Liver (tissue), 8 donors: ENCODE measurements at regions not wholly inside any gene's neighbourhood (a gene's known extent, or its start where the extent isn't known, plus 50 kb on each side); places are given as distances from the start of the nearest gene placed in this dataset.

Source experiments
- DNase-seq: peaks from one replicate; pipeline ENCODE4 v3.0.0-alpha.2; 2017; ENCODE audit warnings: low spot score
- H3K27ac ChIP-seq, 2 donors: one replicate each; pipeline ENCODE4 v1.7.0; 2013; ENCODE audit warnings: inconsistent platforms in 2 of 2, low read length in 2 of 2, control low read depth in 1 of 2, low read depth in 1 of 2, mild to moderate bottlenecking in 1 of 2
- H3K27me3 ChIP-seq, 4 donors: one replicate each; pipeline versions ENCODE4 v1.6.1 to v1.7.0; 2013; ENCODE audit warnings: low read length in 3 of 4, inconsistent platforms in 1 of 4, mild to moderate bottlenecking in 1 of 4, moderate library complexity in 1 of 4; ENCODE audit not compliant: control insufficient read depth in 4 of 4, insufficient read depth in 4 of 4
- H3K36me3 ChIP-seq, 4 donors: one replicate each; pipeline versions ENCODE4 v1.6.1 to v1.7.0; 2013; ENCODE audit warnings: low read length in 3 of 4, mild to moderate bottlenecking in 3 of 4, low read depth in 1 of 4, moderate library complexity in 1 of 4; ENCODE audit not compliant: control insufficient read depth in 4 of 4, insufficient read depth in 3 of 4
- H3K4me1 ChIP-seq, 4 donors: one replicate each; pipeline versions ENCODE4 v1.6.1 to v1.7.0; 2013; ENCODE audit warnings: low read length in 3 of 4, mild to moderate bottlenecking in 3 of 4, moderate library complexity in 1 of 4; ENCODE audit not compliant: control insufficient read depth in 4 of 4, insufficient read depth in 4 of 4
- H3K4me3 ChIP-seq, 3 donors: one replicate each; pipeline versions ENCODE4 v1.6.1 to v1.7.0; 2013; ENCODE audit warnings: low read length in 3 of 3, control low read depth in 1 of 3, low read depth in 1 of 3, mild to moderate bottlenecking in 1 of 3
- H3K9ac ChIP-seq, 2 donors: one replicate each; pipeline ENCODE4 v1.7.0; 2013; ENCODE audit warnings: low read length in 2 of 2, mild to moderate bottlenecking in 2 of 2, moderate library complexity in 2 of 2, control low read depth in 1 of 2, low read depth in 1 of 2
- H3K9me3 ChIP-seq, 4 donors: one replicate each; pipeline versions ENCODE4 v1.6.1 to v1.7.0; 2013; ENCODE audit warnings: low read length in 3 of 4; ENCODE audit not compliant: control insufficient read depth in 4 of 4
- ATF3 ChIP-seq: IDR thresholded peaks from 2 replicates; pipeline ENCODE4 v1.6.1; 2016; ENCODE audit warnings: antibody characterized with exemption
- CTCF ChIP-seq: fragments of 150-350 bp; IDR thresholded peaks from 2 replicates; pipeline ENCODE4 v1.5.1; 2017; ENCODE audit warnings: improper control_type of control experiment, low read depth, low read length; ENCODE audit not compliant: missing input control
- EGR1 ChIP-seq, 2 donors: IDR thresholded peaks; 2 replicates each; pipeline ENCODE4 v1.6.1; 2016 to 2018; ENCODE audit warnings: antibody characterized with exemption in 2 of 2, low read depth in 2 of 2
- FOXA1 ChIP-seq: IDR thresholded peaks from 2 replicates; pipeline ENCODE4 v1.6.1; 2016; ENCODE audit warnings: antibody characterized with exemption
- FOXA2 ChIP-seq: IDR thresholded peaks from 2 replicates; pipeline ENCODE4 v1.6.1; 2016; ENCODE audit warnings: antibody characterized with exemption
- GABPA ChIP-seq, 2 donors: IDR thresholded peaks in 1 of 2; conservative IDR thresholded peaks in 1 of 2; 2 replicates each; pipeline ENCODE4 v1.6.1; 2016; ENCODE audit warnings: antibody characterized with exemption in 2 of 2, mild to moderate bottlenecking in 1 of 2, moderate library complexity in 1 of 2
- JUND ChIP-seq, 2 donors: IDR thresholded peaks; 2 replicates each; pipeline ENCODE4 v1.6.1; 2016; ENCODE audit warnings: antibody characterized with exemption in 2 of 2
- RAD21 ChIP-seq, 2 donors: IDR thresholded peaks; 2 replicates each; pipeline ENCODE4 v1.6.1; 2016; ENCODE audit warnings: antibody characterized with exemption in 2 of 2, mild to moderate bottlenecking in 2 of 2
- TAF1 ChIP-seq: conservative IDR thresholded peaks from 2 replicates; pipeline ENCODE4 v1.6.1; 2016; ENCODE audit warnings: antibody characterized with exemption, mild to moderate bottlenecking
- YY1 ChIP-seq: IDR thresholded peaks from 2 replicates; pipeline ENCODE4 v1.6.1; 2016; ENCODE audit warnings: antibody characterized with exemption, mild to moderate bottlenecking
- ZBTB33 ChIP-seq: IDR thresholded peaks from 2 replicates; pipeline ENCODE4 v1.6.1; 2016; ENCODE audit warnings: antibody characterized with exemption
- WGBS: extraction: QIAGEN DNeasy Blood & Tissue Kit; methylation state at CpG from one replicate; pipeline ENCODE4 v1.1.7; 2013; 5-methylcytosine and 5-hydroxymethylcytosine counted together
- TF ChIP-seq, protein P1 (sequence below): IDR thresholded peaks from 2 replicates; pipeline ENCODE4 v1.6.1; 2016; ENCODE audit warnings: antibody characterized with exemption
- donor health status: healthy.
- donor health status: healthy.
- donor health status: healthy.
- donor health status: healthy.
- donor health status: healthy.

DNA sequence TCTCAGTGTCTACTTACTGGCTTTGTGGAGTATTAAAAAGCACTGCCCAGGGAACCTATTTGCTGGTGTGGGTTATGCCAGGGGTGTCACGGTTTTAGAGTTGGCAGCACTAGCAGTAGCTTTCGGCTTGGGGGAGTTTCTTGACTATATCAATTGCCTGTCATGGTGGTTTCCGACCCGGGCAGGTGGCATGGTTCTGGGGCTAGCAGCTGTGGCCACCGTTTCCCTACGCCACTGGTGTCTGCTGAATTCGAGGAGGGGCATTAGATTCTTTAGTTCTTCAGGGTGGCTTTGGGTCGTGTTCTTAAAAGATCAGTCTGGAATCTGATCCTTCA, 55.6 kb upstream of the FOXC1 start:
- no peak for TF ChIP-seq FOXA2
- TF ChIP-seq FOXA1, result no peak
- no peak for TF ChIP-seq JUND (IDR thresholded peaks at IDR 0.05)
- no peak for TF ChIP-seq GABPA (IDR thresholded peaks at IDR 0.05 in 1 of 2, conservative IDR thresholded peaks at IDR 0.05 in 1 of 2)
- TF ChIP-seq EGR1 (IDR thresholded peaks at IDR 0.05; ENCODE audit: low read depth in 2 of 2), result no peak
- TF ChIP-seq RAD21 (IDR thresholded peaks at IDR 0.05), result no peak
- TF ChIP-seq ZBTB33, result no peak
- TF ChIP-seq, protein P1, sequence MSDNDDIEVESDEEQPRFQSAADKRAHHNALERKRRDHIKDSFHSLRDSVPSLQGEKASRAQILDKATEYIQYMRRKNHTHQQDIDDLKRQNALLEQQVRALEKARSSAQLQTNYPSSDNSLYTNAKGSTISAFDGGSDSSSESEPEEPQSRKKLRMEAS, result no peak
- no peak for TF ChIP-seq YY1
- TF ChIP-seq ATF3, result no peak
- DNase-seq, result no peak
- Histone ChIP-seq H3K36me3 (no peaks in the 10 kb centered on the region), H3K27me3 (no peaks in the 10 kb centered on the region), H3K9ac (no peak overlapping the region), H3K4me1 (peaks cover 0 to 13% (median 5%) of the 10 kb centered on the region in 4 donors), H3K4me3 (peak overlapping the region; percentile 20 to 89 (median 69)), H3K27ac (no peak overlapping the region), H3K9me3 (peaks cover 0 to 2% (median 0%) of the 10 kb centered on the region in 4 donors)
- WGBS, result 83% methylated on average over 8 of the region's 8 CpGs

- Histone ChIP-seq H3K27me3 (no peaks in the 10 kb centered on the region), H3K9me3 (peaks cover 0 to 2% (median 0%) of the 10 kb centered on the region in 4 donors), H3K9ac (peak overlapping the region; percentile 32 to 50), H3K27ac (peak overlapping the region; percentile 9 to 36), H3K4me1 (peaks cover 0 to 13% (median 5%) of the 10 kb centered on the region in 4 donors), H3K36me3 (no peaks in the 10 kb centered on the region), H3K4me3 (peak overlapping the region; percentile 62 to 89 (median 69))
- DNase-seq, result peak; percentile 66
- TF ChIP-seq ATF3 (no peak), FOXA2 (no peak), TAF1 (no peak), JUND (IDR thresholded peaks at IDR 0.05) (no peak), CTCF (peak; percentile 60)
- TF ChIP-seq, protein P1, result no peak
- 28% methylated on average over 46 of the region's 46 CpGs for WGBS
Observed at GRCh38 chr6:1554476-1555310, 55.0 kb upstream of the FOXC1 start.
